Parathyroid adenoma (tissue), 2 donors: ENCODE measurements at regions not wholly inside any gene's neighbourhood (a gene's known extent, or its start where the extent isn't known, plus 50 kb on each side); places are given as distances from the start of the nearest gene placed in this dataset.

Source experiments
- H2AFZ ChIP-seq: fragments of 300-600 bp; sonication (generic); one replicate; pipeline ENCODE4 v1.7.0; 2017; ENCODE audit warnings: antibody characterized with exemption, mild to moderate bottlenecking
- H3K27ac ChIP-seq: fragments of 300-600 bp; sonication (generic); one replicate; pipeline ENCODE4 v1.7.0; 2017
- H3K27me3 ChIP-seq: fragments of 300-600 bp; sonication (generic); one replicate; pipeline ENCODE4 v1.7.0; 2017; ENCODE audit warnings: low read length; ENCODE audit not compliant: control insufficient read depth, insufficient read depth
- H3K36me3 ChIP-seq: fragments of 300-600 bp; sonication (generic); one replicate; pipeline ENCODE4 v1.7.0; 2017; ENCODE audit warnings: low read length; ENCODE audit not compliant: control insufficient read depth, insufficient read depth
- H3K4me1 ChIP-seq: fragments of 300-600 bp; sonication (generic); one replicate; pipeline ENCODE4 v1.7.0; 2017; ENCODE audit warnings: control low read depth
- H3K4me2 ChIP-seq: fragments of 300-600 bp; sonication (generic); one replicate; pipeline ENCODE4 v1.7.0; 2017; ENCODE audit warnings: low read length
- H3K4me3 ChIP-seq: fragments of 300-600 bp; sonication (generic); one replicate; pipeline ENCODE4 v1.7.0; 2017; ENCODE audit warnings: low read depth, low read length
- H3K79me2 ChIP-seq: fragments of 300-600 bp; sonication (generic); one replicate; pipeline ENCODE4 v1.7.0; 2017; ENCODE audit warnings: control low read depth
- H3K9ac ChIP-seq: fragments of 300-600 bp; sonication (generic); one replicate; pipeline ENCODE4 v1.7.0; 2017; ENCODE audit warnings: mild to moderate bottlenecking
- H3K9me3 ChIP-seq: fragments of 300-600 bp; sonication (generic); one replicate; pipeline ENCODE4 v1.7.0; 2017; ENCODE audit warnings: low read length; ENCODE audit not compliant: control insufficient read depth
- TF ChIP-seq, protein P1 (sequence below): fragments of 300-600 bp; sonication (generic); IDR thresholded peaks from one replicate; pipeline ENCODE4 v1.7.0; 2017; ENCODE audit warnings: antibody characterized with exemption, mild to moderate bottlenecking
- donor health status: primary hyperparathyroidism.

- Histone ChIP-seq H2AFZ (no peak overlapping the region), H3K4me2 (no peak overlapping the region), H3K9ac (no peak overlapping the region), H3K9me3 (no peaks in the 10 kb centered on the region), H3K4me3 (no peak overlapping the region), H3K27ac (no peak overlapping the region), H3K36me3 (no peaks in the 10 kb centered on the region), H3K79me2 (no peaks in the 10 kb centered on the region), H3K27me3 (no peaks in the 10 kb centered on the region), H3K4me1 (no peaks in the 10 kb centered on the region)
- TF ChIP-seq, protein P1, sequence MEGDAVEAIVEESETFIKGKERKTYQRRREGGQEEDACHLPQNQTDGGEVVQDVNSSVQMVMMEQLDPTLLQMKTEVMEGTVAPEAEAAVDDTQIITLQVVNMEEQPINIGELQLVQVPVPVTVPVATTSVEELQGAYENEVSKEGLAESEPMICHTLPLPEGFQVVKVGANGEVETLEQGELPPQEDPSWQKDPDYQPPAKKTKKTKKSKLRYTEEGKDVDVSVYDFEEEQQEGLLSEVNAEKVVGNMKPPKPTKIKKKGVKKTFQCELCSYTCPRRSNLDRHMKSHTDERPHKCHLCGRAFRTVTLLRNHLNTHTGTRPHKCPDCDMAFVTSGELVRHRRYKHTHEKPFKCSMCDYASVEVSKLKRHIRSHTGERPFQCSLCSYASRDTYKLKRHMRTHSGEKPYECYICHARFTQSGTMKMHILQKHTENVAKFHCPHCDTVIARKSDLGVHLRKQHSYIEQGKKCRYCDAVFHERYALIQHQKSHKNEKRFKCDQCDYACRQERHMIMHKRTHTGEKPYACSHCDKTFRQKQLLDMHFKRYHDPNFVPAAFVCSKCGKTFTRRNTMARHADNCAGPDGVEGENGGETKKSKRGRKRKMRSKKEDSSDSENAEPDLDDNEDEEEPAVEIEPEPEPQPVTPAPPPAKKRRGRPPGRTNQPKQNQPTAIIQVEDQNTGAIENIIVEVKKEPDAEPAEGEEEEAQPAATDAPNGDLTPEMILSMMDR, result no peak
Measured at GRCh38 chr1:81380436-81380835, 420.3 kb upstream of the ADGRL2 start.

DNA sequence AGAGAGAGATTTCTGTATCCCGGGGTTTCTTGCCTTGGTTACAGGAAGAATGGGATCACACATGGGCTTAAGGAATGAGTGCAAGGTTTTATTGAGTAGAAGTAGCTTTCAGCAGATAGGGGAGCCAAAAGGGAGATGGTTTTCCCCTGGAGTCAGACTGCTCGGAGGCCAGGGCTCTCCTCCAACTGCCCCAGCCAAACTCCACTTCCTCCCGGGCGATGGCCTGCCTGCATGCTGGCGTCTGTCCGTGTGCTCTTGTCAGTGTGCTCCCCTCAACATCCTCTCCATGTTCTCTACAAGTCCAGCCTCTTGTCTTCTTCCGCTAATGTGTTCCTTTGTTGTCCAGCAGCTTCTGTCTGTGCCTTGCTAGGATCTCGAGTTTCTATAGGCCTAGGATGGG is 421.3 kb upstream of the ADGRL2 start:
- Histone ChIP-seq H3K36me3 (no peaks in the 10 kb centered on the region), H2AFZ (no peak overlapping the region), H3K4me1 (no peaks in the 10 kb centered on the region), H3K4me2 (no peak overlapping the region), H3K27ac (no peak overlapping the region), H3K9me3 (no peaks in the 10 kb centered on the region), H3K79me2 (no peaks in the 10 kb centered on the region), H3K27me3 (no peaks in the 10 kb centered on the region), H3K9ac (no peak overlapping the region), H3K4me3 (no peak overlapping the region)
- TF ChIP-seq, protein P1, result no peak

DNA sequence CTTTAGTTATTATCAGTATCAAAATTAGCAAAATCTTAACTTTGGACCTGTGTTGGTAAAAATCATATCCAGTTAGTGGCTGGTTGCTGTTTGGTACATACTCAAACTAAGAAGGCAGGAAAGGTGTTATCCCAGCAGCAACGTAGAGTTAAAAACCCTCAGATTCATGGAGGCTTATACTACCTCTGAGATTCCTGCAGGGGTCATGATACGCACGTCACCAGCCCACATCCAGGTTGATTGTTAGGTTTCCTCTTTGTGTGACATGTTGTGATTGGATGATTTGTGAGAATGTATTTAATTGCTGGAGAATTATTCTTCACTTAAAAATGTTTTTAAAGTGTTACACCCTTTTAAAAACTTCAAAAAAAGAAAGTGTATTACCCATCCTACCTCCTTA is 423.3 kb upstream of the ADGRL2 start:
- Histone ChIP-seq H3K27ac (no peak overlapping the region), H3K79me2 (no peaks in the 10 kb centered on the region), H3K9me3 (no peaks in the 10 kb centered on the region), H3K4me2 (no peak overlapping the region), H3K4me1 (no peaks in the 10 kb centered on the region), H2AFZ (no peak overlapping the region), H3K9ac (no peak overlapping the region), H3K4me3 (no peak overlapping the region), H3K27me3 (no peaks in the 10 kb centered on the region), H3K36me3 (no peaks in the 10 kb centered on the region)
- TF ChIP-seq, protein P1, result no peak

DNA sequence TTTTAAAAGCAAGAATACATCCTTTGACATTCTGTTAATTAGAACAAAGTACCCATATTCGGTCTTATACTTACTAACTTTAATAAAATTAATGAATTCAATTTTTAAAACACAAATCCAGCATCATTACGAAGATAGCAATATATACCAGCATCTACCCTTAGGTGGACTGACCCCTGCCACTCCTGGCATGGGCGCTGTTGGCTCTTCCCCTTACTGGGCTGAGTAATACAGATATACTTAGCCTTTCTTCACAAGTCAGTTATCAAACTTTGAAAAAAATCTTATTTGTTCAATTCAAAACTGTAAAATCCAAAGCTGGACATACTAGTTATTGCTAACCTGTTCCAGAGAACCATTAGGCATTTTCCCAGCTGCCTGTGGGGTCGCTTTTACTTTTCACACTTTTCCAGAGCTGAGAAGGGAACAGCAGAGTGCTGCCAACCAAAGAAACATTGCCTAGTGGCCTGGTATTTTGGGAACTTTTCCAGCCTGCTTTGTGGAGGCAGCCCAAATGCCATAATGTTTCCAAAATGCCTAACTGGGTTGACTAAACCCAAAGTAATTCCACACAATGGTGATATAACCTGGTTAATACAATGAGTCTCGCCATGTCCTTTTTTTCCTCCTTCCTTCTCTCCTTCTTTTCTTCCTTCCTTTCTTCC is 424.7 kb upstream of the ADGRL2 start:
- no peaks in the 10 kb centered on the region for H3K9me3 ChIP-seq
- H3K27me3 ChIP-seq, result no peaks in the 10 kb centered on the region
- H2AFZ ChIP-seq, result no peak overlapping the region
- no peak overlapping the region for H3K4me3 ChIP-seq
- no peak overlapping the region for H3K9ac ChIP-seq
- no peaks in the 10 kb centered on the region for H3K79me2 ChIP-seq
- no peaks in the 10 kb centered on the region for H3K4me1 ChIP-seq
- no peak overlapping the region for H3K4me2 ChIP-seq
- H3K27ac ChIP-seq, result no peak overlapping the region
- TF ChIP-seq, protein P1, result no peak
- H3K36me3 ChIP-seq, result no peaks in the 10 kb centered on the region

DNA sequence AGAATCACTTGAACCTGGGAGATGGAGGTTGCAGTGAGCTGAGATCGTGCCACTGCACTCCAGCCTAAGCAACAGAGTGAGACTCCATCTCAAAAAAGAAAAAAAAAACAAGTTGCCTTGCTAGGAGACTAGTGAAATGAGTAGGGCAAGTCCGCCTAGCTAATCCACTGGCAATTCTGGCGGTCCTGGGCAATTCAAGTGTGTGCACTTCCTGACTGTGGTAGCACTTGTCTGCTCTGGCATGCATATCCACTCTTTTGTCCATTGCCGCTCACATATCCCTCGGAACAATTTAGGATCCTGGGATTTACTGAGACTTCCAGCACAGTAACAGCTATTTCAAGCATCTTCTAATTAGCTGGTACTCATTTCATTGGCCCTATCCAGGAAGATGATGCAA is 426.3 kb upstream of the ADGRL2 start:
- Histone ChIP-seq H3K4me2 (no peak overlapping the region), H3K9ac (no peak overlapping the region), H3K36me3 (no peaks in the 10 kb centered on the region), H3K4me3 (no peak overlapping the region), H3K27ac (no peak overlapping the region), H3K79me2 (no peaks in the 10 kb centered on the region), H3K4me1 (no peaks in the 10 kb centered on the region), H3K27me3 (no peaks in the 10 kb centered on the region), H2AFZ (no peak overlapping the region), H3K9me3 (no peaks in the 10 kb centered on the region)
- TF ChIP-seq, protein P1, result no peak
